NT2/D1 (cell line): ENCODE measurements at regions not wholly inside any gene's neighbourhood (a gene's known extent, or its start where the extent isn't known, plus 50 kb on each side); places are given as distances from the start of the nearest gene placed in this dataset.

Source experiments
- SUZ12 ChIP-seq: IDR thresholded peaks from 2 replicates; pipeline ENCODE4 v1.6.1; 2011; ENCODE audit not compliant: insufficient read length, insufficient read depth; ENCODE audit errors: extremely low read depth
- YY1 ChIP-seq: IDR thresholded peaks from 2 replicates; pipeline ENCODE4 v1.6.1; 2011; ENCODE audit not compliant: insufficient read length, insufficient read depth
- ZNF274 ChIP-seq: IDR thresholded peaks from 2 replicates; pipeline ENCODE4 v1.6.1; 2011; ENCODE audit warnings: mild to moderate bottlenecking, low read depth, low read length

DNA sequence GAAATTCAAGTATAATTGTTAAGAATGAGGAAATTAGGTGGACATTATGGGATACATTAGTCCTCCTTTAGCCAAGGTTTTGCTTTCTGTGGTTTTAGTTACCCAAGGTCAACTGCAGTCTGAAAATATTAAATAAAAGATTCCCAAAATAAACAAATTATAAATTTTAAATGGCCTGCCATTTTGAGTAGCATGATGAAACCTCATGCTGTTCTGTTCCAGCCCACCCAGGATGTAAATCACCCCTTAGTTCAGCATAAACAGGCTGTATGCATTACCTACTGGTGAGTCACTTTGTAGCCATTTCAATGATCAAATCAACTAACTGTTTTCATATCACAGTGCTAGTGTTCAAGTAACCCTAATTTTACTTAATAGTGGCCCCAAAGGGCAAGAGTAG is 132.5 kb upstream of the LYPLAL1 start:
- TF ChIP-seq YY1 (no peak), SUZ12 (no peak), ZNF274 (no peak)
